ENCODE measurements at regions not wholly inside any gene's neighbourhood (a gene's known extent, or its start where the extent isn't known, plus 50 kb on each side); places are given as distances from the start of the nearest gene placed in this dataset.
"Not testable (repeated sequence)": the region's sequence is repeated elsewhere in the genome, so short reads cannot be mapped to it uniquely, and the experiment has no call there.

GRCh38 chr2:175595139-175595538 is 406.9 kb downstream of the LNPK start:
- H3K9me3 ChIP-seq (replicated peaks; ENCODE audit: control insufficient read depth, insufficient read depth, low read length) = no peaks in the 10 kb centered on the region
- no TSS peak for BruUV-seq (replicated peaks)
- no peak overlapping the region for H3K27ac ChIP-seq (ENCODE audit: insufficient read depth, low read depth, low read length)
- no peak for TF ChIP-seq MYC (IDR thresholded peaks at IDR 0.05; ENCODE audit: low read depth, low read length)
- no peak for TF ChIP-seq POLR2AphosphoS5 (IDR thresholded peaks at IDR 0.05; ENCODE audit: insufficient read depth, low read depth, low read length)
- TF ChIP-seq FOS (IDR thresholded peaks at IDR 0.05; ENCODE audit: borderline replicate concordance, insufficient read depth, low read length) = no peak
- no peak for TF ChIP-seq JUN (IDR thresholded peaks at IDR 0.05; ENCODE audit: borderline replicate concordance, insufficient read depth, insufficient read length, low read depth)
- no peak for TF ChIP-seq GATA2 (IDR thresholded peaks at IDR 0.05; ENCODE audit: insufficient read depth, insufficient read length, low read depth, low read length)
- no peak for TF ChIP-seq CTCF (IDR thresholded peaks at IDR 0.05; ENCODE audit: extremely low read depth in 1 of 2, insufficient read depth in 1 of 2, low read depth in 1 of 2, low read length in 2 of 2)
- no peak for TF ChIP-seq EZH2 (IDR thresholded peaks at IDR 0.05; ENCODE audit: borderline replicate concordance, low read depth, low read length, severe bottlenecking)
- TF ChIP-seq MAX (IDR thresholded peaks at IDR 0.05; ENCODE audit: insufficient read depth, insufficient read length) = no peak
- TF ChIP-seq POLR2A (IDR thresholded peaks at IDR 0.05; ENCODE audit: low read depth, low read length) = no peak
- no peak for DNase-seq (ENCODE audit: low read depth, low spot score)
- no peaks in the 10 kb centered on the region for H3K27me3 ChIP-seq (ENCODE audit: control insufficient read depth in 2 of 2, insufficient read depth in 2 of 2, low read length in 2 of 2)
- no peak overlapping the region for H2AFZ ChIP-seq (ENCODE audit: low read depth, low read length)
- no peak overlapping the region for H3K4me3 ChIP-seq (replicated peaks in 1 of 3; ENCODE audit: insufficient read depth in 1 of 3, low read depth in 1 of 3, low read length in 3 of 3)
- no peak for FAIRE-seq
- no peaks in the 10 kb centered on the region for H3K79me2 ChIP-seq (ENCODE audit: control insufficient read depth, insufficient read depth, low read length)
- H3K4me1 ChIP-seq (ENCODE audit: control insufficient read depth, extremely low read depth, insufficient read depth, low read length) = no peaks in the 10 kb centered on the region
- dilution Hi-C loops (cut with MboI; ENCODE audit: extremely low pct_ligation_motif_present, low sequenced_read_pairs) (no loop called here), intact Hi-C loops (cut with micrococcal nuclease) (no loop called here)
- no peaks in the 10 kb centered on the region for H3K36me3 ChIP-seq (ENCODE audit: control insufficient read depth in 2 of 2, extremely low read depth in 1 of 2, insufficient read depth in 2 of 2, low read length in 2 of 2)
- no peak overlapping the region for H3K4me2 ChIP-seq (ENCODE audit: insufficient read depth, low read length)
- no peaks in the 10 kb centered on the region for H3K9me1 ChIP-seq (replicated peaks; ENCODE audit: control insufficient read depth, extremely low read depth, insufficient read depth, low read length)
- ChIA-PET CTCF (no interaction called here), POLR2A (no interaction called here)
- no peak overlapping the region for H3K9ac ChIP-seq (replicated peaks; ENCODE audit: extremely low read depth, insufficient read depth, low read length)
- no peaks in the 10 kb centered on the region for H4K20me1 ChIP-seq (replicated peaks; ENCODE audit: control insufficient read depth, extremely low read depth, insufficient read depth, low read length)

- intact Hi-C loops (cut with micrococcal nuclease); BruUV-seq (replicated peaks); H3K4me1 ChIP-seq (ENCODE audit: control insufficient read depth, extremely low read depth, insufficient read depth, low read length); H2AFZ ChIP-seq (ENCODE audit: low read depth, low read length); dilution Hi-C loops (cut with MboI; ENCODE audit: extremely low pct_ligation_motif_present, low sequenced_read_pairs); H3K9ac ChIP-seq (replicated peaks; ENCODE audit: extremely low read depth, insufficient read depth, low read length); DNase-seq (ENCODE audit: low read depth, low spot score); H3K79me2 ChIP-seq (ENCODE audit: control insufficient read depth, insufficient read depth, low read length); H3K4me2 ChIP-seq (ENCODE audit: insufficient read depth, low read length); H3K9me1 ChIP-seq (replicated peaks; ENCODE audit: control insufficient read depth, extremely low read depth, insufficient read depth, low read length); H3K27ac ChIP-seq (ENCODE audit: insufficient read depth, low read depth, low read length); H3K4me3 ChIP-seq (replicated peaks in 1 of 3; ENCODE audit: insufficient read depth in 1 of 3, low read depth in 1 of 3, low read length in 3 of 3); H4K20me1 ChIP-seq (replicated peaks; ENCODE audit: control insufficient read depth, extremely low read depth, insufficient read depth, low read length); CTCF ChIA-PET; POLR2A ChIA-PET; H3K36me3 ChIP-seq (ENCODE audit: control insufficient read depth in 2 of 2, extremely low read depth in 1 of 2, insufficient read depth in 2 of 2, low read length in 2 of 2); FAIRE-seq; H3K9me3 ChIP-seq (replicated peaks; ENCODE audit: control insufficient read depth, insufficient read depth, low read length); H3K27me3 ChIP-seq (ENCODE audit: control insufficient read depth in 2 of 2, insufficient read depth in 2 of 2, low read length in 2 of 2): not testable (repeated sequence)
Measured at GRCh38 chr2:175593686-175594525, 408.2 kb downstream of the LNPK start.

- FAIRE-seq = not testable (repeated sequence)
Measured at GRCh38 chr2:175588213-175588612, 406.7 kb upstream of the ATP5MC3 start.

More at GRCh38 chr2:175588213-175588612, 406.7 kb upstream of the ATP5MC3 start:
- intact Hi-C loops (cut with micrococcal nuclease); H3K79me2 ChIP-seq (ENCODE audit: control insufficient read depth, insufficient read depth, low read length); H3K9me1 ChIP-seq (replicated peaks; ENCODE audit: control insufficient read depth, extremely low read depth, insufficient read depth, low read length); H3K27me3 ChIP-seq (ENCODE audit: control insufficient read depth in 2 of 2, insufficient read depth in 2 of 2, low read length in 2 of 2); H3K4me1 ChIP-seq (ENCODE audit: control insufficient read depth, extremely low read depth, insufficient read depth, low read length); BruUV-seq (replicated peaks); POLR2A ChIA-PET; H3K4me2 ChIP-seq (ENCODE audit: insufficient read depth, low read length); H2AFZ ChIP-seq (ENCODE audit: low read depth, low read length); CTCF ChIA-PET; H4K20me1 ChIP-seq (replicated peaks; ENCODE audit: control insufficient read depth, extremely low read depth, insufficient read depth, low read length); H3K36me3 ChIP-seq (ENCODE audit: control insufficient read depth in 2 of 2, extremely low read depth in 1 of 2, insufficient read depth in 2 of 2, low read length in 2 of 2); H3K9me3 ChIP-seq (replicated peaks; ENCODE audit: control insufficient read depth, insufficient read depth, low read length); dilution Hi-C loops (cut with MboI; ENCODE audit: extremely low pct_ligation_motif_present, low sequenced_read_pairs); H3K27ac ChIP-seq (ENCODE audit: insufficient read depth, low read depth, low read length); H3K4me3 ChIP-seq (replicated peaks in 1 of 3; ENCODE audit: insufficient read depth in 1 of 3, low read depth in 1 of 3, low read length in 3 of 3); DNase-seq (ENCODE audit: low read depth, low spot score); H3K9ac ChIP-seq (replicated peaks; ENCODE audit: extremely low read depth, insufficient read depth, low read length): not testable (repeated sequence)

Measured in endothelial cell of umbilical vein (primary cell).